ENCODE measurements at regions not wholly inside any gene's neighbourhood (a gene's known extent, or its start where the extent isn't known, plus 50 kb on each side); places are given as distances from the start of the nearest gene placed in this dataset.

GRCh38 chr22:48459859-48460823 lies 1367.5 kb downstream of the BRD1 start:
- ATAC-seq (ENCODE audit: low read depth) = no peak
- CTCF ChIA-PET = no interaction called here
- 87% methylated on average over 21 of the region's 21 CpGs for WGBS (ENCODE audit: insufficient coverage)

More at GRCh38 chr22:48459859-48460823, 1367.5 kb downstream of the BRD1 start:
- H3K27ac ChIP-seq (ENCODE audit: low read length in 2 of 2) = no peak overlapping the region
- H3K4me1 Mint-ChIP-seq = no peaks in the 10 kb centered on the region
- intact Hi-C loops (cut with micrococcal nuclease) = no loop called here
- no peaks in the 10 kb centered on the region for H3K36me3 ChIP-seq (replicated peaks in 1 of 2; ENCODE audit: control extremely low read depth in 1 of 2, control insufficient read depth in 1 of 2, extremely low read depth in 1 of 2, insufficient read depth in 2 of 2, low read length in 1 of 2)
- no peak overlapping the region for H3K9ac ChIP-seq (ENCODE audit: low read length)
- H4K20me1 ChIP-seq (ENCODE audit: control insufficient read depth, insufficient read depth, low read length, poor library complexity, severe bottlenecking) = no peaks in the 10 kb centered on the region
- POLR2A ChIA-PET = no interaction called here
- no peaks in the 10 kb centered on the region for H3K4me1 ChIP-seq (ENCODE audit: control insufficient read depth in 2 of 2, insufficient read depth in 2 of 2, low read length in 2 of 2)
- no peak for TF ChIP-seq CTCF (IDR thresholded peaks at IDR 0.05)
- TF ChIP-seq EZH2 (IDR thresholded peaks at IDR 0.05; ENCODE audit: borderline replicate concordance, insufficient read depth, low read depth, low read length, poor library complexity, severe bottlenecking) = no peak
- no peak overlapping the region for H3K4me2 ChIP-seq (replicated peaks; ENCODE audit: low read depth, low read length, poor library complexity, severe bottlenecking)
- H3K9me3 Mint-ChIP-seq (ENCODE audit: insufficient read depth) = no peaks in the 10 kb centered on the region
- H2AFZ ChIP-seq (ENCODE audit: insufficient read depth, low read depth, low read length, poor library complexity, severe bottlenecking) = no peak overlapping the region
- no peak for DNase-seq
- no peaks in the 10 kb centered on the region for H3K9me3 ChIP-seq (ENCODE audit: control extremely low read depth in 1 of 3, control insufficient read depth in 2 of 3, insufficient read depth in 1 of 3, low read length in 2 of 3)
- H3K27me3 Mint-ChIP-seq = peaks cover 35% of the 10 kb centered on the region
- H3K27me3 ChIP-seq (replicated peaks in 1 of 4; ENCODE audit: control extremely low read depth in 1 of 4, control insufficient read depth in 3 of 4, insufficient read depth in 4 of 4, low read length in 3 of 4) = peaks cover 0 to 13% (median 1%) of the 10 kb centered on the region in 4 experiments
- H3K27ac Mint-ChIP-seq = no peak overlapping the region
- no peak overlapping the region for H3K4me3 ChIP-seq (ENCODE audit: control extremely low read depth in 1 of 5, extremely low read depth in 1 of 5, insufficient read depth in 1 of 5, low read depth in 2 of 5, low read length in 4 of 5)
- H3K4me3 Mint-ChIP-seq = no peak overlapping the region
- no peaks in the 10 kb centered on the region for H3K79me2 ChIP-seq (ENCODE audit: control insufficient read depth, insufficient read depth, low read length)
